NCI-H1105 treated with DMSO at 0.1 percent for 48 hours (cell line): ENCODE measurements at regions not wholly inside any gene's neighbourhood (a gene's known extent, or its start where the extent isn't known, plus 50 kb on each side); places are given as distances from the start of the nearest gene placed in this dataset.
"Not testable (repeated sequence)": the region's sequence is repeated elsewhere in the genome, so short reads cannot be mapped to it uniquely, and the experiment has no call there.

Source experiments
- DNase-seq: peaks from one replicate; lab custom pipeline; 2025; lab: John Stamatoyannopoulos, UW

- DNase-seq, result no peak
Measured at GRCh38 chr18:10351219-10351818, 103.1 kb upstream of the APCDD1 start.

GRCh38 chr18:10351858-10352257 is 102.6 kb upstream of the APCDD1 start:
- DNase-seq, result no peak

- DNase-seq, result no peak
Measured at GRCh38 chr18:10352671-10353070, 101.8 kb upstream of the APCDD1 start.

GRCh38 chr18:10353791-10354190 is 100.6 kb upstream of the APCDD1 start:
- DNase-seq, result no peak

- DNase-seq, result no peak
Measured at GRCh38 chr18:10354241-10354811, 100.1 kb upstream of the APCDD1 start.

GRCh38 chr18:10354890-10355289 is 99.5 kb upstream of the APCDD1 start:
- DNase-seq, result no peak

GRCh38 chr18:10356999-10357398 is 97.4 kb upstream of the APCDD1 start:
- DNase-seq, result not testable (repeated sequence)

- DNase-seq, result no peak
Measured at GRCh38 chr18:10361660-10362059, 92.8 kb upstream of the APCDD1 start.

GRCh38 chr18:10365021-10365500 is 89.4 kb upstream of the APCDD1 start:
- DNase-seq, result no peak

GRCh38 chr18:10365901-10366300 is 88.5 kb upstream of the APCDD1 start:
- no peak for DNase-seq

GRCh38 chr18:10367836-10368235 is 86.6 kb upstream of the APCDD1 start:
- DNase-seq, result no peak

- no peak for DNase-seq
Measured at GRCh38 chr18:10368456-10369453, 85.7 kb upstream of the APCDD1 start.

- DNase-seq, result no peak
Measured at GRCh38 chr18:10370716-10371115, 83.7 kb upstream of the APCDD1 start.

GRCh38 chr18:10371165-10371564 is 83.3 kb upstream of the APCDD1 start:
- DNase-seq, result no peak

- no peak for DNase-seq
Measured at GRCh38 chr18:10374195-10374594, 80.2 kb upstream of the APCDD1 start.

GRCh38 chr18:10374636-10375293 is 79.7 kb upstream of the APCDD1 start:
- no peak for DNase-seq

GRCh38 chr18:10376731-10377130 is 77.7 kb upstream of the APCDD1 start:
- DNase-seq, result peak; percentile 13

- no peak for DNase-seq
Measured at GRCh38 chr18:10377956-10378355, 76.5 kb upstream of the APCDD1 start.

- no peak for DNase-seq
Measured at GRCh38 chr18:10378688-10379420, 75.6 kb upstream of the APCDD1 start.

GRCh38 chr18:10379522-10379921 is 74.9 kb upstream of the APCDD1 start:
- DNase-seq, result no peak

GRCh38 chr18:10381516-10381915 is 72.9 kb upstream of the APCDD1 start:
- no peak for DNase-seq

- no peak for DNase-seq
Measured at GRCh38 chr18:10381951-10382350, 72.5 kb upstream of the APCDD1 start.
